Activated CD4-positive, alpha-beta T cell treated with anti-CD3 and anti-CD28 coated beads for 4 hours (primary cell): ENCODE measurements at regions not wholly inside any gene's neighbourhood (a gene's known extent, or its start where the extent isn't known, plus 50 kb on each side); places are given as distances from the start of the nearest gene placed in this dataset.
"Not testable (repeated sequence)": the region's sequence is repeated elsewhere in the genome, so short reads cannot be mapped to it uniquely, and the experiment has no call there.

Experiments
- DNase-seq, 2 donors: peaks; one replicate each; pipeline ENCODE4 v3.0.0-alpha.2; 2020

DNA sequence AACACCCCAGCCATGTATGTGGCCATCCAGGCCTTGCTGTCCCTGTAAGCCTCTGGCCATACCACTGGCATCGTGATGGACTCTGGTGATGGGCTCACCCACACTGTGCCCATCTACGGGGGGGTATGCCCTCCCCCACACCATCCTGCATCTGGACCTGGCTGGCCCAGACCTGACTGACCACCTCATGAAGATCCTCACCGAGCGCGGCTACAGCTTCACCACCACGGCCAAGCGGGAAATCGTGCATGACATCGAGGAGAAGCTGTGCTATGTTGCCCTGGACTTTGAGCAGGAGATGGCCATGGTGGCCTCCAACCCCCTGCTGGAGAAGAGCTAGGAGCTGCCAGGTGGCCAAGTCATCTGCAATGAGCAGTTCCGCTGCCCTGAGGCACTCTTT is 80.4 kb upstream of the ZCCHC2 start:
- DNase-seq, result no peak

DNA sequence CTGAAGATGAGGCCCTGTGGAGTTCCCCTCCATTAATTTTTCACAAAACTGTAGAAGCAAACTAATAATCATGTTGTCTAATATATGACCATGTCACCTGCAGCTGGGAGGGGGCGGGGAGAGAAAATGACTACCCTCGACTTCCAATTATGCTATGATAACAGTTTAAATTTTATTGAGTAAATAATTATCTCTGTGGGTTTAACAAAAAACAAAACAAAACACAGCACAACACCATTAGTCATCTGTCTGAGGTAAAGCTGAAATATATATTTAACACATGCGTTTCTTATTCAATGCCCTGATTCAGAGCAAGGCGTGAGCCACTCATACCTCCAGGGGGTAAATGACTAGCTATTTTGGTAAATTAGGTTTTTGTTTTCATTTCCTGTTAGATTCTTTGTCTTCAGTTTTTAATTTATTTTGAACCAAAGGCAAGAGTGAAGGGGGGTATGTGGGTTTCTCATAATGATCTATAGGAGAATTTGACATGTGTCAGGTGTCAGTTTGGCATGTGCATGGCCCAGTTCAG is 77.4 kb upstream of the ZCCHC2 start:
- DNase-seq, result no peak

DNA sequence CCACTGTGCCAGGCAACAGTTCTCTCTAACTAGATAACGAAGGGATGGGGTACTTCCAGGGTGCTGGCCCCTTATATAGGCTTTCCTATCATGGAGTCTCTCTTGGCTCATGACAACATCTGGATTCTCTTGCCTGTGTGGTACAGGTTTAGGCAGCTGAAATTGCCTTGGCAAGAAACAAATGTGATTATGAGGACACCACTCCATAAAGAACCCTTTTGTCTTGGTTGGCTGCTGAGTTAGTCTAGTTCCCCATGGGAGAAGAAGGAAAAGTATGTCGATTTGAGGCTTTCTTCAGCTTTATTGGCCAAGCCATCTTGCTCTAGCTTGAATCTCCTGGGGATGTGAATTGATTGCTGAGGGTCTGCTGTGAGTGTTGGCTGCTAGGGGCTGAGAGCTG is 76.3 kb upstream of the ZCCHC2 start:
- DNase-seq, result no peak

DNA sequence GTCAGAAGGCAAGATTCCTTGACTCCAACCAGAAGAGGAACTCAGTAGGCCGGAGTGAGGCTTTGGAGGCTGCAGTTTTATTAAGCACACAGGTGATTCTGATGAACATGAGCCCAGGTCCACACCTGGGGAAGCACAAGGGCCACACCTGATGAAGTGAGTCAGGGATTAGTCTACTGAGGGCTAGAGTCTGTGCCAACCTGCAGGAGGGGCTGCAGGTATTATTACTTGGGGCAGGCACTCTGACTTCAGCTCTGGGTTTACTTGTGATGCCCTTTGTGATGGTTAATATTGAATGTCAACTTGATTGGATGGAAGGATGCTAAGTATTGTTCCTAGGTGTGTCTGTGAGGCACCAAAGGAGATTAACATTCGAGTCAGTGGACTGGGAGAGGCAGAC is 75.2 kb upstream of the ZCCHC2 start:
- DNase-seq, result no peak

GRCh38 chr18:62448426-62448825 is 74.4 kb upstream of the ZCCHC2 start:
- DNase-seq, result no peak

DNA sequence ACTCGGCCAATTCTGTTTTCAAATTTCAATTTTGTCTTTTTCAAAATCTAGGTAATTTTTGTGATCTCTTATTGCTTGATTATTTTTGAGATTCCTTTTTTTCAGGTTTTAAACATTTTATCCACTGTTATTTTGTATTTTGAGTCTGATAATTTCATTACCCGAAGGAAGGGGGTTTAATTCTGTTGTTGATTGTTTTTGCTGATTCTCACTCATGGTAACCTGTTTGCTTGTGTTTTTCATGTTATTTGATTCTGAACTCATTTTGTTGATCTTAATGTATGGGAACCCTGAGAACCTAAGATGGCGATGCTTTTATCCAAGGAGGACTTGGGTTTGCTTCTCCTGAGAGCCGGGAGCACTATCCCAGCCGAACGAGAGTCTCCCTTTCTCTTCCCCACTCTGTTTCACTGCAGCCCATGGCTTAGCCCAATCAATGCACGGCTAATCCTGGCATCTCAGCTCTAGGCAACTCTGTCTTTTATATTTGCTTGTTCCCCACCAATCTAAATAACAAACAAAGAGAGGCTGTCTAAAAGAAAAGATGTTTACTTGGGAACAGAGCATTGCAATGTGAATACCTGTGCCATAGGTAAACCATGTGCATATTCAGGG is 73.2 kb upstream of the ZCCHC2 start:
- DNase-seq, result no peak

GRCh38 chr18:62450175-62450545 is 72.7 kb upstream of the ZCCHC2 start:
- no peak for DNase-seq

GRCh38 chr18:62450546-62451410 is 72.0 kb upstream of the ZCCHC2 start:
- no peak for DNase-seq

DNA sequence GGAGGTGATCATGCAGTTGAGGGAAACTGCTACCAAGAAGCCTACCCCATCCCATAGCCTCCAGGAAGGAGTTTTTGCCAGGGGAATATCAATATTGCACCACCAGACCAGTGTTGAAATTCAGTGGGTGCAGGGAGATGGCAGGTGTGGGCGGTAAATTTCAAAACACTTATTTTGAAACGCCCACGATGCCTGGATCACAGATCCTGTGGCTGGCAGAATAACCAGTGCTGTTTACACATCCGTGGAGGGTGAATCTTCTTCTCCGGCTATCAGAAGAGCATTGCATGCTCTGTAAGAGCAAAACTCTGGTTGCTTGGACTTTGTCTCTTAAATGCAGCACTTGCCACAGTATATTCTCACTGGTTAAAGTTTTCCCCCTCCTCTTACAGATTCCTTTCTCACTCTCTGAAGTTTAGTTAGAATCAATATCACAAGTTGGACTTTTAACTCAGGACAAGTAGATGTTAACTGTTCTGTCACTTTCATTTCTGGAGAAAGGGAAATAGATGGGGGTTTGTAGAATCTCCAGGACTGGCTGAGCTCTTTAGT is 70.5 kb upstream of the ZCCHC2 start:
- peak in 1 of 2 donors; percentile 8 for DNase-seq

DNA sequence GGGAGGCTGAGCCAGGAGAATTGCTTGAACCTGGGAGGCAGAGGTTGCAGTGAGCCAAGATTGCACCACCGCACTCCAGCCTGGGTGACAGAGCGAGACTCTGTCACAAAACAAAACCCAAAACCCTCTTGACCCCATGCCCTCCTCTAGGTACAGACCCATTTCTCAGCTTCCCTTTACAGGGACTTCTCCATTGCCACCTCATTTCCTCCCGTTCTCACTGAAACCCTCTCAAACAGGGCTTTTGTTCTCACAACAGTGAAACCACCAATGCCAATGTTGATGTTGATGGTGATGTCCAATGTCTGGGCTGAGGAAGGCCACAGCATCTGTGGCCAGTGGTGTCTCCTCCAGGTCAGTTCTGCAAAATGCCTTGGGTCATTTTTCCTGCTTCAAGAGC is 69.0 kb upstream of the ZCCHC2 start:
- no peak for DNase-seq

DNA sequence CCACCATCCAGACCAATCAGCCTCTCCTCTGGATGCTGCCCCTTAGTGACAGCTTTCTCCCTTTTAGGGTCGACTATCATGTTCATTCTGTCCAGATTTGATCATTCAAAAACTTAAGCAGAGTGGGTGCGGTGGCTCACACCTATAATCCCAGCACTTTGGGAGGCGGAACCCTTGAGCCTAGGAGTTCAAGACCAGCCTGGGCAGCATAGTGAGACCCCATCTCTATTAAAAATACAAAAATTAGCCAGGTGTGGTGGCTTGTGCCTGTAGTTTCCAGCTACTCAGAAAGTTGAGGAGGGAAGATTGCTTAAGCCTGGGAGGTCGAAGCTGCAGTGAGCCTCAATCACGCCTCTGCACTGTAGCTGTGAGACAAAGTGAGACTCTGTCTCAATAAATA is 68.3 kb upstream of the ZCCHC2 start:
- no peak for DNase-seq

- no peak for DNase-seq
Observed at GRCh38 chr18:62455222-62455621, 67.6 kb upstream of the ZCCHC2 start.

- DNase-seq, result no peak
Observed at GRCh38 chr18:62457877-62458276, 64.9 kb upstream of the ZCCHC2 start.

- no peak for DNase-seq
Observed at GRCh38 chr18:62458346-62458745, 64.5 kb upstream of the ZCCHC2 start.

GRCh38 chr18:62458868-62459716 is 63.7 kb upstream of the ZCCHC2 start:
- DNase-seq, result no peak

DNA sequence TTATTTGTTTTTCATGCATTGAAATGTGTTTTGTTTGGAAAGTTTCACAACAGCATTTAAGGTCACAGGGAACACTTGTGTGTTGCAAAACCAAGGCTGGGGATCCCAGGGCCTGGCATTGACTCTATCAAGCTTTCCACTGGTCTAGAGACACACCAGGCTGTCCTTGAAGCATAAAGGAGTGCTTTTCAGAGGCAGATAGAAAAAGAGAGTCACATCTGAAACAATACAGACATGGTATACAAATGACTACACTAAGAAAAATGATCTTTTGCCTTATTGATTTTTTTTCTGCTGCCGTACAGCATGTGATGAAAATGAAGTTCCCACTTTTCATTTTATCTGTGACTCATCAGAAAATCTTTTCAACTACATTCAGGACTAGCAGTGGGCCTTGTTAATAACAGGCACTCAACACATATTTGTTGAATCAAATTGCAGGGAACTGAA is 61.9 kb upstream of the ZCCHC2 start:
- DNase-seq, result no peak

DNA sequence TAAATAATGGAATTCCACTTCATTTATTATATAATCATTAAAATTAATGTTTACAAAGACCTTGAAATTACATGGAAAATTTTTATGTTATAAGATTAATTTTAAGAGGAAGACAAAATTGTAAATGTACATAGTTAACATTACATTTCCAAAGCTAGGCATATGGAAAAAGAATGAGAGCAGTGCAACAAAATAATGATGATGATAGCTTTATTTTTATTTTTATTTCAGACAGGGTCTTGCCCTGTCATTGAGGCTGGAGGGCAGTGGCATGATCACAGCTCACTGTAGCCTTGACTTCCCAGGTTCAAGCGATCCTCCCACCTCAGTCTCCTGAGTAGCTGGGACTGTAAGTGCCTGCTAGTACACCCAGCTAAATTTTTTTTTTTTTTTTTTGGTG is 61.2 kb upstream of the ZCCHC2 start:
- DNase-seq, result no peak

GRCh38 chr18:62464266-62464665 is 58.6 kb upstream of the ZCCHC2 start:
- no peak for DNase-seq

- DNase-seq, result not testable (repeated sequence)
Observed at GRCh38 chr18:62469131-62469530, 53.7 kb upstream of the ZCCHC2 start.
